Upper lobe of left lung (tissue), 4 donors: ENCODE measurements at regions not wholly inside any gene's neighbourhood (a gene's known extent, or its start where the extent isn't known, plus 50 kb on each side); places are given as distances from the start of the nearest gene placed in this dataset.

Source experiments
- EP300 ChIP-seq, 4 donors: sonication (generic); formaldehyde crosslinking; IDR thresholded peaks; one replicate each; pipeline ENCODE4 v1.5.1; 2017; ENCODE audit warnings: antibody characterized with exemption in 4 of 4, control low read depth in 2 of 4
- POLR2A ChIP-seq, 4 donors: fragments of 450-650 bp; IDR thresholded peaks; one replicate each; pipeline ENCODE4 v1.5.1; 2016 to 2017; ENCODE audit warnings: antibody characterized with exemption in 4 of 4, mild to moderate bottlenecking in 2 of 4
- POLR2AphosphoS5 ChIP-seq, 2 donors: sonication (generic); formaldehyde crosslinking; IDR thresholded peaks; one replicate each; pipeline ENCODE4 v1.5.1; 2017; ENCODE audit warnings: antibody characterized with exemption in 2 of 2
- TF ChIP-seq, protein P1 (sequence below), 6 experiments: fragments of 450-650 bp in 4 of 6; fragments of 200-600 bp in 2 of 6; sonication (generic) in 2 of 6; IDR thresholded peaks; one replicate each; pipeline ENCODE4 v1.5.1; 2016 to 2019; ENCODE audit warnings: antibody characterized with exemption in 6 of 6

DNA sequence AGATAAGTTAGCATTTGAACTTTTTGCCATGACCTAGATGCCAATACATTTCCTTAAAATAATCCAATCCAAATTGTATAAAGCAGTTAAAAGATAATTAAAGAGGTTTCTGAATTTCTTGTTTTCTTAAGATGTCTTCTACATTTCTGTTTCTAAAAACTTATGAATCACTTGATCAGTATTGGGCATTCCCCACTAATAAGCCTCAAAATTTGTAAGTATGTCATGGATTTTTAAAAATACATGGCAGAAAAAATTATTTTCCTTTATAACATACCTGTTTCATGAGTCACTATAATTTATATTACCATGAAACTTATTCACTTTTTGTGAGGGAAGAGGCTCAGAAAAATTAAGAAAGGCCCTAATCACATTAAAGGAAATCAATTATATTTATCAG lies 90.3 kb upstream of the TFPI start:
- TF ChIP-seq, protein P1, sequence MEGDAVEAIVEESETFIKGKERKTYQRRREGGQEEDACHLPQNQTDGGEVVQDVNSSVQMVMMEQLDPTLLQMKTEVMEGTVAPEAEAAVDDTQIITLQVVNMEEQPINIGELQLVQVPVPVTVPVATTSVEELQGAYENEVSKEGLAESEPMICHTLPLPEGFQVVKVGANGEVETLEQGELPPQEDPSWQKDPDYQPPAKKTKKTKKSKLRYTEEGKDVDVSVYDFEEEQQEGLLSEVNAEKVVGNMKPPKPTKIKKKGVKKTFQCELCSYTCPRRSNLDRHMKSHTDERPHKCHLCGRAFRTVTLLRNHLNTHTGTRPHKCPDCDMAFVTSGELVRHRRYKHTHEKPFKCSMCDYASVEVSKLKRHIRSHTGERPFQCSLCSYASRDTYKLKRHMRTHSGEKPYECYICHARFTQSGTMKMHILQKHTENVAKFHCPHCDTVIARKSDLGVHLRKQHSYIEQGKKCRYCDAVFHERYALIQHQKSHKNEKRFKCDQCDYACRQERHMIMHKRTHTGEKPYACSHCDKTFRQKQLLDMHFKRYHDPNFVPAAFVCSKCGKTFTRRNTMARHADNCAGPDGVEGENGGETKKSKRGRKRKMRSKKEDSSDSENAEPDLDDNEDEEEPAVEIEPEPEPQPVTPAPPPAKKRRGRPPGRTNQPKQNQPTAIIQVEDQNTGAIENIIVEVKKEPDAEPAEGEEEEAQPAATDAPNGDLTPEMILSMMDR (IDR thresholded peaks at IDR 0.05) = no peak
- TF ChIP-seq POLR2A (IDR thresholded peaks at IDR 0.05) (no peak), POLR2AphosphoS5 (IDR thresholded peaks at IDR 0.05) (no peak), EP300 (IDR thresholded peaks at IDR 0.05) (no peak)
